HCT116 (cell line): ENCODE measurements at regions not wholly inside any gene's neighbourhood (a gene's known extent, or its start where the extent isn't known, plus 50 kb on each side); places are given as distances from the start of the nearest gene placed in this dataset.

Experiments
- ATAC-seq: fragments of 200-7000 bp; cut with Tn5 transposase; 2 replicates; pipeline ENCODE4 v1.9.1; 2020; ENCODE audit warnings: mild to moderate bottlenecking, moderate library complexity
- BruUV-seq: library from RNA; stranded (reverse); fragments of 400-500 nt; replicated peaks from 2 replicates; lab custom pipeline; 2021; lab: Mats Ljungman, UMichigan
- CTCF ChIA-PET: fragments of 300-600 bp; sonication (Branson Sonifier 250); formaldehyde crosslinking; loops from one replicate; lab custom pipeline; 2021; ENCODE audit warnings: antibody characterized with exemption; lab: Charles Lee
- POLR2A ChIA-PET: fragments of 300-600, 350-600 bp; sonication (Branson Sonifier 250); formaldehyde crosslinking; loops from one replicate; lab custom pipeline; 2021; ENCODE audit warnings: antibody characterized with exemption; lab: Charles Lee
- RAD21 ChIA-PET, 2 experiments: fragments of 300-600 bp; sonication (Branson Sonifier 250); formaldehyde crosslinking; loops; one replicate each; lab custom pipeline; 2023; ENCODE audit warnings: low total read pairs in 2 of 2; ENCODE audit not compliant: uncharacterized antibody in 2 of 2, unreplicated experiment in 2 of 2, low non-redundant PET in 1 of 2; lab: Charles Lee
- DNase-seq: peaks from one replicate; pipeline ENCODE4 v3.0.0-alpha.2; 2010; ENCODE audit warnings: low read depth, low spot score
- H2AFZ ChIP-seq: fragments of 200-600 bp; shearing (Covaris generic), sonication (generic); 2 replicates; pipeline ENCODE4 v1.6.1; 2017; ENCODE audit warnings: low read depth, mixed run types, mixed read lengths, antibody characterized with exemption, low read length; ENCODE audit not compliant: poor library complexity, severe bottlenecking
- H3K27ac ChIP-seq: 2 replicates; pipeline ENCODE4 v1.5.1; 2012; ENCODE audit warnings: low read depth, low read length
- H3K27me3 ChIP-seq: fragments of 200-600 bp; sonication (generic); 2 replicates; pipeline ENCODE4 v1.6.1; 2016; ENCODE audit warnings: mixed run types, low read length, mixed read lengths; ENCODE audit not compliant: insufficient read depth
- H3K36me3 ChIP-seq, 2 experiments: fragments of 200-500 bp in 1 of 2; fragments of 200-600 bp in 1 of 2; sonication (Bioruptor generic) in 1 of 2; sonication (generic) in 1 of 2; 2 replicates each; pipeline versions ENCODE4 v1.5.1 to v1.6.1; 2014 to 2016; ENCODE audit warnings: low read length in 2 of 2, inconsistent platforms in 1 of 2, mixed read lengths in 1 of 2, mixed run types in 1 of 2; ENCODE audit not compliant: insufficient read depth in 2 of 2, control insufficient read depth in 1 of 2
- H3K4me1 ChIP-seq, 2 experiments: fragments of 200-600 bp in 1 of 2; sonication (generic) in 1 of 2; 2 replicates each; pipeline versions ENCODE4 v1.5.1 to v1.6.1; 2012 to 2017; ENCODE audit warnings: low read length in 2 of 2, inconsistent platforms in 1 of 2, mild to moderate bottlenecking in 1 of 2, mixed read lengths in 1 of 2, mixed run types in 1 of 2, moderate library complexity in 1 of 2; ENCODE audit not compliant: insufficient read depth in 2 of 2, control insufficient read depth in 1 of 2
- H3K4me2 ChIP-seq: fragments of 200-600 bp; sonication (generic); 2 replicates; pipeline ENCODE4 v1.6.1; 2017; ENCODE audit warnings: mixed run types, low read length, mixed read lengths
- H3K4me3 ChIP-seq, 2 experiments: fragments of 200-600 bp in 1 of 2; sonication (generic) in 1 of 2; replicated peaks in 1 of 2; 2 replicates each; pipeline ENCODE4 v1.5.1; 2011 to 2016; ENCODE audit warnings: low read length in 2 of 2, control low read depth in 1 of 2, low read depth in 1 of 2, mild to moderate bottlenecking in 1 of 2, mixed read lengths in 1 of 2, mixed run types in 1 of 2
- H3K79me2 ChIP-seq: fragments of 200-600 bp; sonication (generic); 2 replicates; pipeline ENCODE4 v1.6.1; 2017; ENCODE audit warnings: mild to moderate bottlenecking, mixed run types, low read length, moderate library complexity, mixed read lengths; ENCODE audit not compliant: insufficient read depth
- H3K9ac ChIP-seq: fragments of 200-600 bp; sonication (generic); 2 replicates; pipeline ENCODE4 v1.6.1; 2016; ENCODE audit warnings: low read length, mixed read lengths
- H3K9me2 ChIP-seq: fragments of 200-600 bp; sonication (generic), shearing (Covaris generic); 2 replicates; pipeline ENCODE4 v1.6.1; 2017; ENCODE audit warnings: mixed run types, mild to moderate bottlenecking, moderate library complexity; ENCODE audit not compliant: insufficient read depth
- H3K9me3 ChIP-seq, 2 experiments: fragments of 200-500 bp in 1 of 2; fragments of 200-600 bp in 1 of 2; sonication (Bioruptor generic) in 1 of 2; sonication (generic) in 1 of 2; 2 replicates each; pipeline ENCODE4 v1.6.1; 2014 to 2017; ENCODE audit warnings: low read length in 2 of 2, mixed read lengths in 2 of 2, inconsistent platforms in 1 of 2, low read depth in 1 of 2, mild to moderate bottlenecking in 1 of 2, mixed run types in 1 of 2, moderate library complexity in 1 of 2; ENCODE audit not compliant: control insufficient read depth in 1 of 2, insufficient read depth in 1 of 2
- H4K20me1 ChIP-seq: fragments of 200-600 bp; sonication (generic), shearing (Covaris generic); 2 replicates; pipeline ENCODE4 v1.6.1; 2017; ENCODE audit warnings: mixed run types, mild to moderate bottlenecking, moderate library complexity; ENCODE audit not compliant: insufficient read depth
- ATF3 ChIP-seq: IDR thresholded peaks from 2 replicates; pipeline ENCODE4 v1.6.1; 2012
- CEBPB ChIP-seq: IDR thresholded peaks from 2 replicates; pipeline ENCODE4 v1.6.1; 2012; ENCODE audit warnings: low read depth
- CTCF ChIP-seq, 3 experiments: fragments of 200-600 bp in 1 of 3; sonication (generic) in 1 of 3; IDR thresholded peaks in 2 of 3; conservative IDR thresholded peaks in 1 of 3; 2 replicates each; pipeline ENCODE4 v1.5.1; 2012 to 2017; ENCODE audit warnings: low read depth in 2 of 3, low read length in 2 of 3, antibody characterized with exemption in 1 of 3, borderline replicate concordance in 1 of 3, control low read depth in 1 of 3, mild to moderate bottlenecking in 1 of 3, mixed read lengths in 1 of 3, mixed run types in 1 of 3, moderate library complexity in 1 of 3; ENCODE audit not compliant: insufficient read depth in 1 of 3
- EGR1 ChIP-seq: IDR thresholded peaks from 2 replicates; pipeline ENCODE4 v1.6.1; 2012; ENCODE audit warnings: low read depth
- EZH2 ChIP-seq: fragments of 200-600 bp; sonication (generic); IDR thresholded peaks from 2 replicates; pipeline ENCODE4 v1.6.1; 2017; ENCODE audit warnings: antibody characterized with exemption, mixed run types
- EZH2phosphoT487 ChIP-seq: fragments of 200-600 bp; IDR thresholded peaks from 2 replicates; pipeline ENCODE4 v1.6.1; 2018; ENCODE audit warnings: antibody characterized with exemption, borderline replicate concordance
- FOSL1 ChIP-seq: IDR thresholded peaks from 2 replicates; pipeline ENCODE4 v1.6.1; 2012; ENCODE audit warnings: low read depth
- JUND ChIP-seq: IDR thresholded peaks from 2 replicates; pipeline ENCODE4 v1.6.1; 2012
- MAX ChIP-seq: IDR thresholded peaks from 2 replicates; pipeline ENCODE4 v1.6.1; 2012
- POLR2A ChIP-seq: IDR thresholded peaks from 2 replicates; pipeline ENCODE4 v1.7.0; 2011; ENCODE audit warnings: borderline replicate concordance; ENCODE audit not compliant: insufficient read depth, insufficient read length; ENCODE audit errors: extremely low read depth
- POLR2AphosphoS5 ChIP-seq: IDR thresholded peaks from 2 replicates; pipeline ENCODE4 v1.6.1; 2011; ENCODE audit warnings: mild to moderate bottlenecking, low read depth, low read length, moderate library complexity
- RAD21 ChIP-seq: IDR thresholded peaks from 2 replicates; pipeline ENCODE4 v1.6.1; 2012; ENCODE audit warnings: low read depth, mild to moderate bottlenecking
- REST ChIP-seq: IDR thresholded peaks from 2 replicates; pipeline ENCODE4 v1.6.1; 2012; ENCODE audit warnings: low read depth
- SIN3A ChIP-seq: IDR thresholded peaks from 2 replicates; pipeline ENCODE4 v1.6.1; 2012; ENCODE audit warnings: low read depth
- SP1 ChIP-seq: IDR thresholded peaks from 2 replicates; pipeline ENCODE4 v1.6.1; 2012; ENCODE audit warnings: low read depth
- SRF ChIP-seq: IDR thresholded peaks from 2 replicates; pipeline ENCODE4 v1.6.1; 2012; ENCODE audit warnings: low read depth
- TCF7L2 ChIP-seq: IDR thresholded peaks from 2 replicates; pipeline ENCODE4 v1.7.0; 2011; ENCODE audit warnings: borderline replicate concordance, inconsistent platforms; ENCODE audit not compliant: insufficient read depth, insufficient read length; ENCODE audit errors: extremely low read depth
- YY1 ChIP-seq: IDR thresholded peaks from 2 replicates; pipeline ENCODE4 v1.6.1; 2011; ENCODE audit warnings: low read length, low read depth, moderate library complexity, mild to moderate bottlenecking; ENCODE audit not compliant: insufficient replicate concordance; ENCODE audit errors: extremely low read depth
- ZFX ChIP-seq: fragments of 450-650 bp; IDR thresholded peaks from 2 replicates; pipeline ENCODE4 v1.6.1; 2017
- ZNF274 ChIP-seq: fragments of 200-500 bp; sonication (Bioruptor generic); IDR thresholded peaks from 2 replicates; pipeline ENCODE4 v1.6.1; 2014; ENCODE audit warnings: mild to moderate bottlenecking, low read depth, low read length, inconsistent platforms
- intact Hi-C: fragments of 100-400 bp; cut with micrococcal nuclease; formaldehyde crosslinking; loops from 2 replicates; pipeline ENCODE4 v1.10.0; 2022

GRCh38 chr11:91755526-91755925, 469.1 kb upstream of the FAT3 start:
- POLR2A ChIA-PET = no interaction called here
- ATAC-seq (no peak), DNase-seq (no peak)
- no peak overlapping the region for H3K9ac ChIP-seq
- H3K36me3 ChIP-seq = no peaks in the 10 kb centered on the region; a peak in 1 of 4 replicates
- H3K4me1 ChIP-seq = no peaks in the 10 kb centered on the region
- no peak overlapping the region for H3K27ac ChIP-seq
- intact Hi-C loops = no loop called here
- no TSS peak for BruUV-seq
- TF ChIP-seq CTCF (IDR thresholded peaks at IDR 0.05 in 2 of 3, conservative IDR thresholded peaks at IDR 0.05 in 1 of 3; ENCODE audit: borderline replicate concordance in 1 of 3, insufficient read depth in 1 of 3, low read depth in 2 of 3, low read length in 2 of 3) (no peak), RAD21 (no peak), POLR2A (no peak), ZFX (no peak), POLR2AphosphoS5 (no peak), FOSL1 (no peak), EZH2 (no peak), JUND (no peak), SIN3A (no peak), TCF7L2 (no peak), SRF (no peak), ATF3 (no peak), MAX (no peak), REST (no peak), ZNF274 (no peak), CEBPB (no peak), YY1 (no peak), EZH2phosphoT487 (no peak), SP1 (no peak), EGR1 (no peak)
- H3K9me2 ChIP-seq = no peaks in the 10 kb centered on the region
- H3K4me3 ChIP-seq = no peak overlapping the region
- H3K9me3 ChIP-seq = peaks cover 9 to 19% of the 10 kb centered on the region in 2 experiments; a peak in 2 of 4 replicates
- RAD21 ChIA-PET = no interaction called here
- no peaks in the 10 kb centered on the region for H3K27me3 ChIP-seq
- H3K4me2 ChIP-seq = no peak overlapping the region
- no peaks in the 10 kb centered on the region for H3K79me2 ChIP-seq
- CTCF ChIA-PET = no interaction called here
- no peaks in the 10 kb centered on the region for H4K20me1 ChIP-seq
- H2AFZ ChIP-seq = no peak overlapping the region
